NCI-H2029 (cell line): ENCODE measurements at regions not wholly inside any gene's neighbourhood (a gene's known extent, or its start where the extent isn't known, plus 50 kb on each side); places are given as distances from the start of the nearest gene placed in this dataset.

Experiments used
- DNase-seq: peaks from one replicate; lab custom pipeline; 2025; lab: John Stamatoyannopoulos, UW

DNA sequence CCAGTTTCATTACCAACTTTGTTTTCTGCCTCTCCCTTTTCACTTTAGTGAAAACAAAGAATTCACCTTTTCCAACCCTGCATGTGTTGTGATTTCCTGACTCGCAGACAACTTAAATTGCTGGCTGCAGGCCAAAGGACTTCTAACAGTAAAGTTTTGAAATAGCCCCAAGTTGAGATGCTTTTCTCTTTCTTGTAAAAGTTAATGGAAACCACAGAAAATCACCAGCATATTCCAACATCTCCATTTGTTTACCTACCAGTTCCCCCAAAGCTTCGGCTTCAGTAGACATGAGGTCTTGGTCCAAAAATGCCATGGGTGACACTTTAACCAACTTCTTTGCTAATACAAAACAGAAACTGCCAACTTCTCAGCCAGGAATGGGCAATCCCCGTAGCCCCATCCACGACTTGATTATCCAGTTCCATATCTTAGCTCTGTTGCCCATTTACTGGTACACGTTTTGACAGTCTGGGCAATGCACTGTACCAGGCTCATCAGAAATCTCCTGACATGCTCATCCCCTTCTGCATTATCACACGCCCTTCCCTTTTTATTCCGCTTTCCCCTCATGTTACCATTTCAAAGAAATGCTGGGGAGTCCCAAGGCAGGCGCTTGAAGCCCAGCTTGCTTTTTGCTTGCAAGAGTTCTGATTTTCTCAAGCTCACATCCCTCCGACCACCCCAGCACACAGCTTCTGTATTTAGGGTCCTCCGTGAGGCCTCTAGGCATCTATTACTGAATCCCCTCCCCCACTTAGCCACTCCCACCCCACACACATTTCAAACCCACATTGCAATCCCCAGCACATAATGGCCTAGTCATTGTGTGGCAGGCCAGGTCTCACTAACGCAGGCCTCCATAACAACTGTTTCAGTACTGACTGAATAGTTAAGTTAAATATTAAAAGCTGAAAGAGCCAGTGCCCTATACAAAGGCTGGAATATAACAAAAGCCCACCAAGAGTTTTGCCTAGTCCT lies 137.9 kb upstream of the S100G start:
- no peak for DNase-seq

DNA sequence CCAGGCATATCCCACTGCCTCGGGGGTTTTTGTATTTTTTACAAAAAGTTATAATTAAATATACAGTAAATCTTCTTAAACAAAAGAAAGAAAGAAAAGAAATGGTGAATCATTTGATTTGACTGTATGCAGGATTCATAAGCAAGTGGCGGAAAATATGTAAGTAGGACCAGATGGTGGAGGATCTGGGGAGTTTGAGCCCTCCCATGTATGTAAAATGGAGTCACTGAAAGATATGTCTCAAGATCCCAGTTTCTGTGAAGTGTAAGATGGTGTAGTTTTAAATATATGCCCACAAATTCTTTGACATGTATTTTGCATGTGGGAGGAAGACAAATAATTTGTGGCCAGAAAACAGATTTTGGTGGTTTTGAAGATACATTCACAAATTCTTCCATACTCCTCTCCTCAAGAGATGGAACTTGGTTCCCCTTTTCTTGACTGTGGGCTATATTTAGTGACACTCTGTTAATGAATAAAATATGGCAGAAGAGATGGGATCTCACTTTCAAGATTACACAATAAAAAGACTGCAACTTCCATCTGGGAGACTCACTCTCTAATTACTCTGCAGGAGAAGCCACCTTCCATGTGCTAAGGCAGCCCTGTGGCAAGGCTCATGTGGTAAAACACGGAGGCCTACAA lies 133.6 kb upstream of the S100G start:
- no peak for DNase-seq

DNA sequence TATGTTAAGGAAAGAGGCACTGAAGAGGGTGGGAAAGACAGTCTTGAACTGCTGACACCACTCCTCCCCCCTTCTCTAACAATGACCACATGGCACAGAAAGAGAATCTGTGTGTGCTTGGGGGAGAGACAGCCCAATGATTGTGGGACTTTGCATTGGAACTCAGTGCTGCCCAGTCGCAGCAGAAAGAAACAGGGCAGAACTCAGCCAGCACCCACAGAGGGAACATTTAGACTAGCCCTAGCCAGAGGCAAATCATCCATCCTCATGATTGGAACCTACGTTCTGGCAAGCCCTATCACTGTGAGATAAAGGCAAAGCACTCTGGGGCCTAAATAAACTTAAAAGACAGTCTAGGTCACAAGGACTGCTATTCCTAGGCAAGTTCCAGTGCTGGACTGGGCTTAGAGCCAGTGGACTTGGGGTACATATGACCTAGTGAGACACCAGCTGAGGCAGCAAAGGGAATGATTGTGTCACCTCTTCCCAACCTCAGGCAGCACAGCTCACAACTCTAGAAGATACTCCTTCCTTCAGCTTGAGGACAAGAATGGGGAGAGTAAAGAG lies 132.8 kb upstream of the S100G start:
- DNase-seq, result no peak

DNA sequence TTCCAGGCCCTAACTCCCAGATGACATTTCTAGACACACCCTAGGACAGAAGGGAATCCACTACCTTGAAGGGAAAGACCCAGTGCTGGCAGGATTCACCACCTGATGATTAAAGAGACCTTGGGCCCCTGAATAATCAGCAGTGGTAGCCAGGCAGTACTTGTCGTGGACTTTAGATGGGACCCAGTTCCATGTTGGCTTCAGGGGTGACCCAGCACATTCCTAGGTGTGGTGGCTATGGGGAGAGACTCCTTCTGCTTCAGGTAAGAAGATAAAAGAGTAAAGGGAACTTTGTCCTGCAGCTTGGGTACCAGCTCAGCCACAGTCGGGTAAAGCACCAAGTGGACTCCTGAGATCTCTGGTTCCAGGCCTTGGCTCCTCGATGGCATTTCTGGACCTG lies 131.8 kb upstream of the S100G start:
- DNase-seq, result no peak

DNA sequence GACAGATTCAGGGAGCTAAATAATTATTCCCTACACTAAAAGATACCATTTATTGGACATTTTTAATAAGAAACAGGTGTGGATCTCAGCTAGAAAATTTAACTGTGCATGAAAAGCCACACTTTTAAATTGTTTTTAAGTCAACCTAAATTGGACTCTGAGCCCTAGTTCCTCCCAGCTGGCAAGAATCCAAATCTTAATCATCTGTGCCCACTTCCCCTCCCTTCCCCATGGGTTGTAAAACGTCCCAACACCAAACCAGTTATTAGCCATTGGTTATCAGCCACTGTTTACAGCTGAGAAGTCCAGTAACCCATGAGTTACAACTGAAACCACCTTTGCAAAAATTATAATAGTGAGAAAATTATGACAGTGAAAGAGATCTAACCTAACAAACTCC lies 125.6 kb upstream of the S100G start:
- DNase-seq, result no peak

DNA sequence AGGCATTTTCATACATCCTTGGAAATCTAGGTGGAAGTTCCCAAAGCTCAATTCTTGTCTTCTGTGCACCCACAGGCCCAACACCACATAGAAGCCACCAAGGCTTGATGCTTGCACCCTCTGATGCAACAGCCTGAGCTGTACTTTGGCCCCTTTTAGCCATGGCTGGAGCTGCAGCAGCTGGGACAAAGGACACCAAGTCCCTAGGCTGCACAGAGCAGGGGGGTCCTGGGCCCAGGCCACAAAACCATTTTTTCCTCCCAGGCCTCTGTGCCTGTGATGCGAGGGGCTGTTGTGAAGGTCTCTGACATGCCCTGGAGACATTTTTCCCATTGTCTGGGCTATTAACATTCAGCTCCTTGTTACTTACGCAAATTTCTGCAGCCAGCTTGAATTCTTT lies 124.0 kb upstream of the S100G start:
- DNase-seq, result no peak

DNA sequence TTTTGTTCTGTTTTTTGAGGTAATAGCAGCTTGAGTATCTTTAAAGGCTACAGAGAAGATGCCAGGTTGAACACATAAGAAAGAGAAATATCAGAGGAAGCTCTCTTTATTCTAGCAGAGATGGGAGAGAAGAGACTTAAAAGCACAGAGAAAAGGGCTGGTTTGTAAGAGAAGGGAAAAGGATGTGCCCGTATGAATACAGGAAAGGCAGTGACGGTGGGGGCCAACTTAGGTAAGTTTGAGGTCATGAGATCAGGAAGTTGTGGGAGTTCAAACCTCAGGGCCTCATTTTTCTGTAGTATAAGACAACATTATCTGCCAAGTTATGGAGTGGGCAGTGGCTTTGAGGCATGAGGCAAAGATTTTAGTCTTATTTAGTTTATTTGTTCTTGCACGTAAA lies 121.3 kb upstream of the S100G start:
- DNase-seq, result no peak
